Tibial nerve (tissue), 4 donors: ENCODE measurements at regions not wholly inside any gene's neighbourhood (a gene's known extent, or its start where the extent isn't known, plus 50 kb on each side); places are given as distances from the start of the nearest gene placed in this dataset.

Experiments used
- CTCF ChIP-seq, 5 experiments: fragments of 200-600 bp in 3 of 5; fragments of 450-650 bp in 2 of 5; sonication (generic) in 3 of 5; IDR thresholded peaks; one replicate each; pipeline ENCODE4 v1.5.1; 2016 to 2019; ENCODE audit warnings: antibody characterized with exemption in 5 of 5, mild to moderate bottlenecking in 3 of 5, moderate library complexity in 2 of 5
- EP300 ChIP-seq, 2 donors: sonication (generic); formaldehyde crosslinking; IDR thresholded peaks; one replicate each; pipeline ENCODE4 v1.6.1; 2017; ENCODE audit warnings: antibody characterized with exemption in 2 of 2, mild to moderate bottlenecking in 1 of 2
- POLR2A ChIP-seq, 2 donors: fragments of 450-650 bp; IDR thresholded peaks; one replicate each; pipeline ENCODE4 v1.6.1; 2017; ENCODE audit warnings: antibody characterized with exemption in 2 of 2, mild to moderate bottlenecking in 2 of 2, moderate library complexity in 2 of 2

GRCh38 chr5:144042156-144042555, 128.3 kb downstream of the YIPF5 start:
- TF ChIP-seq CTCF (IDR thresholded peaks at IDR 0.05), result no peak
- TF ChIP-seq EP300 (IDR thresholded peaks at IDR 0.05), result no peak
- no peak for TF ChIP-seq POLR2A (IDR thresholded peaks at IDR 0.05)
